Karpas-422 (cell line): ENCODE measurements at regions not wholly inside any gene's neighbourhood (a gene's known extent, or its start where the extent isn't known, plus 50 kb on each side); places are given as distances from the start of the nearest gene placed in this dataset.
"Not testable (repeated sequence)": the region's sequence is repeated elsewhere in the genome, so short reads cannot be mapped to it uniquely, and the experiment has no call there.

Source experiments
- DNase-seq: peaks from one replicate; pipeline ENCODE4 v3.0.0-alpha.2; 2015
- H2AFZ ChIP-seq: fragments of 200-600 bp; sonication (generic); 2 replicates; pipeline ENCODE4 v1.6.1; 2014; ENCODE audit warnings: antibody characterized with exemption, low read length, mixed read lengths
- H3K27ac ChIP-seq: fragments of 200-600 bp; sonication (generic); 2 replicates; pipeline ENCODE4 v1.5.1; 2014; ENCODE audit warnings: mild to moderate bottlenecking, low read length, moderate library complexity
- H3K27me3 ChIP-seq: fragments of 200-600 bp; sonication (generic); 2 replicates; pipeline ENCODE4 v1.6.1; 2014; ENCODE audit warnings: low read length, mixed read lengths
- H3K36me3 ChIP-seq: fragments of 200-600 bp; sonication (generic); 2 replicates; pipeline ENCODE4 v1.6.1; 2014; ENCODE audit warnings: low read length, mixed read lengths; ENCODE audit not compliant: insufficient read depth
- H3K4me1 ChIP-seq: fragments of 200-600 bp; sonication (generic); 2 replicates; pipeline ENCODE4 v1.6.1; 2014; ENCODE audit warnings: mild to moderate bottlenecking, low read length, mixed read lengths
- H3K4me2 ChIP-seq: fragments of 200-600 bp; sonication (generic); 2 replicates; pipeline ENCODE4 v1.6.1; 2014; ENCODE audit warnings: low read length, low read depth, mild to moderate bottlenecking; ENCODE audit not compliant: poor library complexity, severe bottlenecking
- H3K4me3 ChIP-seq: fragments of 200-600 bp; sonication (generic); 2 replicates; pipeline ENCODE4 v1.5.1; 2014; ENCODE audit warnings: mild to moderate bottlenecking, antibody characterized with exemption, low read length, mixed read lengths
- H3K79me2 ChIP-seq: fragments of 200-600 bp; sonication (generic); 2 replicates; pipeline ENCODE4 v1.6.1; 2014; ENCODE audit warnings: mild to moderate bottlenecking, low read length, mixed read lengths
- H3K9ac ChIP-seq: fragments of 200-600 bp; sonication (generic); 2 replicates; pipeline ENCODE4 v1.6.0; 2014; ENCODE audit warnings: low read length
- H3K9me2 ChIP-seq: fragments of 200-600 bp; sonication (generic), shearing (Covaris generic); replicated peaks from 2 replicates; pipeline ENCODE4 v1.6.0; 2014; ENCODE audit warnings: mild to moderate bottlenecking, low read length, moderate library complexity; ENCODE audit not compliant: insufficient read depth
- H3K9me3 ChIP-seq: fragments of 300-700, 200-600 bp; sonication (generic); 2 replicates; pipeline ENCODE4 v1.6.1; 2014; ENCODE audit warnings: low read length, mixed read lengths
- H4K20me1 ChIP-seq: fragments of 200-600 bp; sonication (generic); 2 replicates; pipeline ENCODE4 v1.6.1; 2014; ENCODE audit warnings: mild to moderate bottlenecking, antibody characterized with exemption, low read length, low read depth; ENCODE audit not compliant: insufficient read depth

DNA sequence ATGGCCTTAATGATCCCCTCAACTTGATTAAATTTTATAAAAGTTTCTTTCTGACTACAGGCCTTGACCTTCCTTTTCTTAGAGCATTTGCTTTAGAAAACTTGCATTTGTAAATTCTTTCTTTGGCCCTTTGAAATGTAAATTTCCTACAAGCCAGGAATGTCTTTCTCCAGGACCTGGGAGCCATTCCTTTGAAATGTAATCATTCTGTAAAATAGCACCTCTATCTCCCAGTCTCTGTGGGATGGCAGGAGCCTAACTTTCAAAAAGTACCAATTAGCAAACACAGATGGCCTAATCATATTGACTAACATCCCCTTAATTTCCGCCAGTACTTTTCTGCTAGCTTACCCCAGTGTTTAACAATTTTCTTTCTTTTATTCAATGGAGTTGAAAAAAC is 1394.2 kb upstream of the ATXN8OS start:
- no peak for DNase-seq
- H3K9me2 ChIP-seq = no peaks in the 10 kb centered on the region
- H3K27me3 ChIP-seq = no peaks in the 10 kb centered on the region
- no peaks in the 10 kb centered on the region for H3K36me3 ChIP-seq
- peaks cover 5% of the 10 kb centered on the region; the same call in 1 of the 2 replicates for H3K4me1 ChIP-seq
- H3K79me2 ChIP-seq = no peaks in the 10 kb centered on the region
- no peaks in the 10 kb centered on the region for H3K9me3 ChIP-seq
- H3K9ac ChIP-seq = no peak overlapping the region
- no peak overlapping the region for H3K4me2 ChIP-seq
- H2AFZ ChIP-seq = peak overlapping the region; percentile 68; the same call in 1 of the 2 replicates
- no peak overlapping the region for H3K27ac ChIP-seq
- no peak overlapping the region for H3K4me3 ChIP-seq
- no peaks in the 10 kb centered on the region for H4K20me1 ChIP-seq

GRCh38 chr13:68708336-68708908 is 1399.2 kb upstream of the ATXN8OS start:
- Histone ChIP-seq H3K27ac (no peak overlapping the region), H2AFZ (no peak overlapping the region), H3K27me3 (no peaks in the 10 kb centered on the region), H3K9ac (no peak overlapping the region), H4K20me1 (no peaks in the 10 kb centered on the region), H3K4me1 (no peaks in the 10 kb centered on the region), H3K9me2 (no peaks in the 10 kb centered on the region), H3K9me3 (peaks cover 12% of the 10 kb centered on the region), H3K4me2 (no peak overlapping the region), H3K36me3 (no peaks in the 10 kb centered on the region), H3K79me2 (no peaks in the 10 kb centered on the region), H3K4me3 (no peak overlapping the region)
- no peak for DNase-seq

GRCh38 chr13:68706044-68706443 is 1401.6 kb upstream of the ATXN8OS start:
- H3K4me2 ChIP-seq, H2AFZ ChIP-seq, DNase-seq, H4K20me1 ChIP-seq, H3K27ac ChIP-seq, H3K36me3 ChIP-seq, H3K9me2 ChIP-seq, H3K27me3 ChIP-seq, H3K79me2 ChIP-seq, H3K9ac ChIP-seq, H3K4me3 ChIP-seq, H3K4me1 ChIP-seq: not testable (repeated sequence)
- H3K9me3 ChIP-seq = peaks cover 17% of the 10 kb centered on the region

DNA sequence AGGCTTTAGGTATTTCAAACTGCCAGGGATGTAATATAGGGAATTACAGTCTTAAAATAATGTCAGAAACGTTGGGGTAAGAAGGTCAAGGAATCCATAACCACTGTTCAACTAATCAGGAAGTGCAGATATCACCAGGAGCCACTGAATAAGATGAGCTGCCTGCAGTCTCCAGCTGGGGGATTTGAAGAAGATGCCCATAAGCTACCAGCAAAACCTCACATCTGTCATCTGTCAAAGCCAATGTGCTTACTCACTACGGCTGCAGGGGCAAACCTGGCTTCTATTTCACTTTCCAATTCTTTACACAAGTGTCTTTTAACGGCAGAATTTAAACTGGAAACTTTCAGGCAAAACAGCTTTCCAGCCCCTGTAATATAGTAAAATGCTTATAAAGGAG is 1410.1 kb upstream of the ATXN8OS start:
- DNase-seq = no peak
- Histone ChIP-seq H4K20me1 (no peaks in the 10 kb centered on the region), H3K27me3 (no peaks in the 10 kb centered on the region), H3K36me3 (no peaks in the 10 kb centered on the region), H3K4me3 (no peak overlapping the region), H3K9ac (no peak overlapping the region), H3K4me2 (no peak overlapping the region), H3K79me2 (no peaks in the 10 kb centered on the region), H3K27ac (no peak overlapping the region), H3K4me1 (no peaks in the 10 kb centered on the region), H3K9me2 (no peaks in the 10 kb centered on the region), H2AFZ (peak overlapping the region; percentile 92), H3K9me3 (peaks cover 5% of the 10 kb centered on the region; the same call in 1 of the 2 replicates)

- Histone ChIP-seq H3K79me2 (no peaks in the 10 kb centered on the region), H2AFZ (no peak overlapping the region)
Measured at GRCh38 chr13:68696907-68697306, 1410.7 kb upstream of the ATXN8OS start.

DNA sequence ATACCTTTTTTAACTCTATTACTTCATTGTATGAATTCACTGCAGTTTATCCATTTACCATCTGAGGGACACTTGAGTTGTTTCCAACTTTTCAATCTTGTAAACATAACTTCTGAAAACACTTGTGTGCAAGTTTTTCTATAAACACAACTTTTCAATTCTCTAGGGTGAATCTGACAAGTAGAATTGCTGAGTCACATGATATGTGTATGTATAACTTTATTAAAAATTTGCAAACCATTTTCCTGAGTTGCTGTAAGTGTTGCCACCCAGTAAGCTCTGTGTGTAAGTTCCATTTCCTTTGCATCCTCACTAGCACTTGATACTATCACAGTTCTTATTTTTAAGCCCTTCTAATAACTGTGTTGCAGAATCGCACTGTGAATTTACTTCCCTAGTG is 1415.6 kb upstream of the ATXN8OS start:
- H3K79me2 ChIP-seq = no peaks in the 10 kb centered on the region
- no peak overlapping the region for H3K4me2 ChIP-seq
- no peak overlapping the region for H3K27ac ChIP-seq
- peak overlapping the region; percentile 60 for H2AFZ ChIP-seq
- H4K20me1 ChIP-seq = no peaks in the 10 kb centered on the region
- H3K27me3 ChIP-seq = no peaks in the 10 kb centered on the region
- no peaks in the 10 kb centered on the region for H3K4me1 ChIP-seq
- H3K4me3 ChIP-seq = no peak overlapping the region
- H3K9me2 ChIP-seq = no peaks in the 10 kb centered on the region
- no peaks in the 10 kb centered on the region for H3K9me3 ChIP-seq
- no peaks in the 10 kb centered on the region for H3K36me3 ChIP-seq
- H3K9ac ChIP-seq = no peak overlapping the region
- peak; percentile 38 for DNase-seq

More at GRCh38 chr13:68696907-68697306, 1410.7 kb upstream of the ATXN8OS start:
- H3K9me3 ChIP-seq = peaks cover 5% of the 10 kb centered on the region; the same call in 1 of the 2 replicates
- H3K27ac ChIP-seq = no peak overlapping the region
- no peaks in the 10 kb centered on the region for H3K27me3 ChIP-seq
- DNase-seq = no peak
- H4K20me1 ChIP-seq = no peaks in the 10 kb centered on the region
- H3K4me2 ChIP-seq = no peak overlapping the region
- H3K4me3 ChIP-seq = no peak overlapping the region
- no peak overlapping the region for H3K9ac ChIP-seq
- H3K9me2 ChIP-seq = no peaks in the 10 kb centered on the region
- no peaks in the 10 kb centered on the region for H3K36me3 ChIP-seq
- H3K4me1 ChIP-seq = no peaks in the 10 kb centered on the region

DNA sequence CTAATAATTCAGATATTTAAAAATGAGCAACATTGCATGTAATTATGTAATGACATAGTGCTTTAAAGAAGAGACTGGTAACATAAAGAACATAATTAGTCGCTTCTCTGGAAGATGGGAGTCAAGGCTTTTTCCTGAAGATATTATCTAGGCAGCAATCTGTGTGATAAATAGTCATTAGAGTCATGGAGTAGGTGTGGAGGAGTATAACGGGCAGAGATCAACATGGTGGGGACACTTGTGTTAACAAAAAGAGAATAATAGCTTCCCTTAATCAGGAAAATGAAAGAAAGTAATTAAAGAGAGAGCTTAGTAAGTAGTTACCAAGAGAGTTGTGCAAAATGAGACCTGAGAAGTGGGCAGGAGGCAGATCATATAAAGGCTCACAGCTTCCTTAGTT is 1417.1 kb upstream of the ATXN8OS start:
- DNase-seq = no peak
- no peak overlapping the region for H3K9ac ChIP-seq
- H3K9me2 ChIP-seq = no peaks in the 10 kb centered on the region
- H3K4me3 ChIP-seq = no peak overlapping the region
- no peaks in the 10 kb centered on the region for H3K36me3 ChIP-seq
- no peak overlapping the region for H3K4me2 ChIP-seq
- no peaks in the 10 kb centered on the region for H3K4me1 ChIP-seq
- H2AFZ ChIP-seq = peak overlapping the region; percentile 80
- no peaks in the 10 kb centered on the region for H3K9me3 ChIP-seq
- H3K27ac ChIP-seq = no peak overlapping the region
- no peaks in the 10 kb centered on the region for H3K79me2 ChIP-seq
- no peaks in the 10 kb centered on the region for H4K20me1 ChIP-seq
- no peaks in the 10 kb centered on the region for H3K27me3 ChIP-seq

DNA sequence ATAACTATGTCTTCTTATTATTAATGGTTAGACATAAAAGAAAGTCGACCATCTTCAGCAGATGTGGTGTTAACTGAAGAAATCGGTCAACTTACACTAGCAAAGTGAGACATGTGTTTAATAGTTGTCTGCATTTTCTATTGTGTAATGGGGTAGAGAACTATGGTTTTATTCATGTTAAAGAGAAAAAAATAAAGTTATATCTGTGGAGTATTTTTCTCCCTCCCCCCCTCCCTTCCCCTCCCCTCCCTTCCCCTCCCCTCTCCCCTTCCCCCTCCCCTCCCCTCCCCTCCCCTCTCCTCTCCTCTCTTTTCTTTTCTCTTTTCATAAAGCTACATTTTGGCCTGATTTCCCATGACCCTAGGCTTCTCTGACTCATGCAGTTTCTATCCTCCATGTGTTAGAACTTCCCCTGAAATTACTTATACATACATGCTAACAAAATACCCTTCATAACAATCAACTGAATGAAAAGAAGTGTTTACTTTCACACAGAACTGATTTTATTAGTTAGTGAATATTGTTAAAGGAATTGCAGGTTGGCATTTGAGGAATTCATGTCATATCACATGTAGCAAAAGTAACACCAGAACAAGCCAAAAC is 1431.0 kb upstream of the ATXN8OS start:
- Histone ChIP-seq H2AFZ (peak overlapping the region; percentile 64), H4K20me1 (no peaks in the 10 kb centered on the region), H3K9me3 (no peaks in the 10 kb centered on the region), H3K27me3 (no peaks in the 10 kb centered on the region), H3K4me1 (0 out of 2 replicates have a peak, but pooled peaks cover 2% of the 10 kb centered on the region), H3K9ac (no peak overlapping the region), H3K27ac (no peak overlapping the region), H3K36me3 (no peaks in the 10 kb centered on the region), H3K4me2 (no peak overlapping the region), H3K9me2 (no peaks in the 10 kb centered on the region), H3K79me2 (no peaks in the 10 kb centered on the region), H3K4me3 (no peak overlapping the region)
- no peak for DNase-seq
